HL-60 (cell line): ENCODE measurements at regions not wholly inside any gene's neighbourhood (a gene's known extent, or its start where the extent isn't known, plus 50 kb on each side); places are given as distances from the start of the nearest gene placed in this dataset.

ENCODE experiments used
- DNase-seq, 2 experiments: peaks; one replicate each; pipeline ENCODE4 v3.0.0-alpha.2; 2010 to 2020; ENCODE audit warnings: low read depth in 1 of 2, low spot score in 1 of 2
- H3K27ac ChIP-seq: fragments of 250-450 bp; sonication (Bioruptor Pico); replicated peaks from 2 replicates; pipeline ENCODE4 v1.5.1; 2020; ENCODE audit warnings: mild to moderate bottlenecking, moderate library complexity
- H3K27me3 ChIP-seq: fragments of 250-450 bp; sonication (Bioruptor Pico); 2 replicates; pipeline ENCODE4 v1.5.1; 2021; ENCODE audit warnings: mild to moderate bottlenecking, moderate library complexity; ENCODE audit not compliant: insufficient read depth, poor library complexity, severe bottlenecking
- H3K4me3 ChIP-seq: replicated peaks from 2 replicates; pipeline ENCODE4 v1.5.1; 2011; ENCODE audit warnings: mild to moderate bottlenecking, control low read depth, low read length; ENCODE audit not compliant: insufficient read depth
- CTCF ChIP-seq: IDR thresholded peaks from one replicate; pipeline ENCODE4 v1.5.1; 2011; ENCODE audit warnings: low read length, control low read depth, inconsistent platforms; ENCODE audit not compliant: insufficient read depth
- GABPA ChIP-seq: IDR thresholded peaks from 2 replicates; pipeline ENCODE4 v1.6.1; 2012; ENCODE audit warnings: low read depth
- POLR2AphosphoS5 ChIP-seq: IDR thresholded peaks from 2 replicates; pipeline ENCODE4 v1.6.1; 2012; ENCODE audit warnings: low read depth
- REST ChIP-seq: IDR thresholded peaks from 2 replicates; pipeline ENCODE4 v1.6.1; 2012; ENCODE audit warnings: low read depth; ENCODE audit not compliant: insufficient replicate concordance
- SPI1 ChIP-seq: IDR thresholded peaks from 2 replicates; pipeline ENCODE4 v1.6.1; 2012; ENCODE audit warnings: low read depth, mild to moderate bottlenecking, borderline replicate concordance

- H3K4me3 ChIP-seq: no peak overlapping the region
- H3K27me3 ChIP-seq: no peaks in the 10 kb centered on the region
- no peak for TF ChIP-seq CTCF
- TF ChIP-seq REST: no peak
- no peak for TF ChIP-seq POLR2AphosphoS5
- no peak for TF ChIP-seq SPI1
- TF ChIP-seq GABPA: no peak
- no peak overlapping the region for H3K27ac ChIP-seq
- no peak for DNase-seq
Observed at GRCh38 chr3:30315447-30315846, 291.0 kb upstream of the TGFBR2 start.

DNA sequence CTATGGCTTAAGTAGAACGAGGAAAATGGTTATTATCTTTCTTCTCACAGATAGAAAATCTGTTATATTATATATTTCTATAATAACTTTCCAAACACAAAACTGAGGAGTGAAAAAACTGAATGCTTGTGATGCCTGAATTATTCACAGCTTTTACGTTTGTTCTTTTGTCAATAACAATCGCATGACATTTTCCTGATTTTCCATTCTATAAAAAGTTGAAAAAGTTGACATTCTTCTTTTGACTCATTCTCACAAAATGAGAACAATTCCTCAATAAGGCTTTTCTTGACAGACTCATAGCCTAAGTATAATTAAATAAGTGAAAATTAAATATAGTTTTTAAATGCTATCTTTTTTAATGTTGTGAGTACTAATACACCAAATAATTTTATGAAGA lies 288.8 kb upstream of the TGFBR2 start:
- DNase-seq: no peak
- no peak for TF ChIP-seq SPI1
- no peak for TF ChIP-seq POLR2AphosphoS5
- TF ChIP-seq GABPA: no peak
- TF ChIP-seq CTCF: no peak
- TF ChIP-seq REST: no peak

GRCh38 chr3:30318110-30318509 lies 288.3 kb upstream of the TGFBR2 start:
- H3K27me3 ChIP-seq: no peaks in the 10 kb centered on the region

More for the DNA sequence above, 288.8 kb upstream of the TGFBR2 start:
- no peak overlapping the region for H3K4me3 ChIP-seq
- no peaks in the 10 kb centered on the region for H3K27me3 ChIP-seq
- no peak overlapping the region for H3K27ac ChIP-seq

More at GRCh38 chr3:30318110-30318509, 288.3 kb upstream of the TGFBR2 start:
- Histone ChIP-seq H3K4me3 (no peak overlapping the region), H3K27ac (no peak overlapping the region)
- DNase-seq: no peak
- no peak for TF ChIP-seq GABPA
- TF ChIP-seq POLR2AphosphoS5: no peak
- TF ChIP-seq REST: no peak
- TF ChIP-seq CTCF: no peak
- no peak for TF ChIP-seq SPI1
